HG03045 (cell line): ENCODE measurements at regions not wholly inside any gene's neighbourhood (a gene's known extent, or its start where the extent isn't known, plus 50 kb on each side); places are given as distances from the start of the nearest gene placed in this dataset.

Experiments used
- ATAC-seq: cut with Tn5 transposase; IDR thresholded peaks from one replicate; pipeline ENCODE4 v1.9.1; 2021; ENCODE audit warnings: mild to moderate bottlenecking, moderate library complexity; ENCODE audit not compliant: unreplicated experiment

DNA sequence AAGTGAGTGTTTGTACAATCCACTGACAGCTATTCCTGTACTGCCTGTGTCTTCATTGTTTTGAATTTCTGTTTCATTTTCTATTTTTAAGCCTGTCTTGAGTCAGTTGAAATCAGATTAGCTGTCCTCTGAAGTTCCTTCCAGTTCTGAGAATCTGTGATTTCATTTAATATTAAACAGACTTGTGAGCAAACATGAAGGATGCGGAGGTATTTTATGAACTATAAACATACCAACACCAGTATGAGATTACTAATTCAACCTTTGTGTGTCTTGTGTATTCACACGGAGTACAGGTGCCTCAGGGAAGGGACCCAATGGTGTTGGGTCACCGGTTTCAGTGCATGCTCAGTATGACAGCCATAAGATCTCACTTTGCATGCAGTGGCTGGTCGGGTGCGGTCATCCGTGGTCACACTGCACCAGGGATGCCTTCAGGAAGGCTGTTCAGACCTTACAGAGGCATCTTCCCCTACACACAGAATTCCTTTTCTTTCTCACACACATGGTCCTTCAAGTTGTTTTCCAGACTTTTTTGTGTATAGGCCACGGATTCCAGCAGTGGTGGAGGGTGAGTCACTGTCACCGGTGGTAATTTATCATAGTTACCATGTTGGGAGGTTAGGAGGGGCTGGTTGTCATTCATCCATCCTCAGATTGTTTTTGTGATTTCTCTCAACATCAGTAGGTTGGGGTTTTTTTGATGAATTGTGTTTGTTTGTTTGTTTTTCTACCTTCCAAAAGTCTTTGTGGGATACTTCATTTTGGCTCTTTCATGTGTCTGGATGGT, 103.0 kb upstream of the SFSWAP start:
- ATAC-seq, result peak; percentile 91

DNA sequence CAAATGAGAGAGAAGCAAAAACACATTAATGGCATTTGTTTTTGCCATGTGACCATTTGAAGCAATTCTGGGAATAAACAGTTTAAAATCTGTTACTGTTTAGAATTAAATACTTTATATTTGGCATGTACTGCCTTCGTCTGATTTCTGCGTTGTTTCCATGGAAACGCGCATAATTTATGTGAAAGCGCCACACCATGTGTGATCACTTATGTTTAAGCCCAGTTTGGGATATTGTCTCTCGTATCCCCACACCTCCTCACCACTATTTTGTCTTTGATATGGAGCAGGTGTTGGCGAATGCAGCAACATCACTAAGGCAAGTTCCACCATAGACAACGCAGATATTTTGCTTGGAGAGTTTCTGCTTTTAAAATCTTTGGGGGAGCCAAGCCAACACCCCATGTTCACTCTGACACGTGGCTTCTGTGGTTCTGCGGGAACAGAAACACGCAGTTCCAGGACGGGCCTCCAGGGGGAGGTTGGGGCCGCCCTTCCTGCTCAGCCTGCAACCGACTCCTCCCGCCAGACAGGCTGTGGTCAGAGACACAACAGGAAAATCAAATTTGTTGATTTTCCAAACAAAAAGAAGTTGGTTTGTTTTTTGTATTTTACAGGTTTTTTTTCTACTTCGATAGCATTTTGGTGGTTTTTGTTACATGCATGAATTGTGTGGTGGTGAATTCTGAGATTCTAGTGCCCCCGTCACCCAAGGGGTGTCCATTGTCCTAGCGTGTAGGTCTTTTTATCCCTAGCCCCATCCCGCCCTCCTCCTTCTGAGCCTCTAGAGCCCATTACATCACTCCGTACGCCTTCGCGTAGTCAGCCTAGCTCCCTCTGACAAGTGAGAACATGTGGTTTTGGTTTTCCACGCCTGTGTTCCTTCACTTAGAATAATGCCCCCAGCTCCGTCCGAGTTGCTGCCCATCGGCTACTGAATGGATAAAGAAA, 101.9 kb upstream of the SFSWAP start:
- no peak for ATAC-seq

DNA sequence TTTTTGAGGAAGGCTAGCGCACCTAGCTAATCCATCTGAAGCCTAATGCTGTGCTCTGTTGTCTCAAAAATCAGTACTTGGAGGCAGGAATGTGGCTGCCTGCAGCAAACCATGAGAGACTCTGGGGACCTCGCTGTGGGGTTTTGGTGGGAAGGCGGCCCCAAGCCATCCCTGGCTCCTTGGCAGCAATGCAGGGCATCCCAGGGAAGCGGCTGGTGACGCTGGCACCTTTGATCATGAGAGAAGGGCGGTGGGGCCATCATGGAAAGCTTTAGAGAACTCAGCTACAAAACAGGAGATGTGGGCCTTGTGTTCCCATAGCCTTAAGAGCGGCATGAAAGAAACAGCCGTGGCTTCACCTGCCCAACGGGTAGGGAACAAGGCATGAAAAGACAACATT, 101.1 kb upstream of the SFSWAP start:
- no peak for ATAC-seq

DNA sequence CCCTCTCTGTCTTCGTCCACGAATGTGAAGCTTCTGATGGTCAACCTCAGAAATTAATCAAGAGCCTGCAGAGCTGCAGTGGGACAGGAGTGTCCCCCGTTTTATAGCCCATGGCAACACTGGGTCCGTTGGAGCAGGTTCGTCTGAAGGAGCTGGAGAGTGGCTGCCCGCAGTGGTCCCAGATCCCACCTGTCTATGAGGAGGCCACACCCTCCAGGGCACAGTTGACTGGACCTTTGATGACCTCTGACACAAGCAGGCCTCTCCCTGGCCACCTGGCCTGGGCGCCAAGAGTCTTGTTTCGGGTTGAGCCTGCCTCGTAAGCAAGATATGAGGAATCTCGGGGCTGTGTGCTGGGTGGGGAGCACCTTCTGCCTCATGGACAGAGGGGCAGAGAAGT, 100.7 kb upstream of the SFSWAP start:
- ATAC-seq, result no peak

DNA sequence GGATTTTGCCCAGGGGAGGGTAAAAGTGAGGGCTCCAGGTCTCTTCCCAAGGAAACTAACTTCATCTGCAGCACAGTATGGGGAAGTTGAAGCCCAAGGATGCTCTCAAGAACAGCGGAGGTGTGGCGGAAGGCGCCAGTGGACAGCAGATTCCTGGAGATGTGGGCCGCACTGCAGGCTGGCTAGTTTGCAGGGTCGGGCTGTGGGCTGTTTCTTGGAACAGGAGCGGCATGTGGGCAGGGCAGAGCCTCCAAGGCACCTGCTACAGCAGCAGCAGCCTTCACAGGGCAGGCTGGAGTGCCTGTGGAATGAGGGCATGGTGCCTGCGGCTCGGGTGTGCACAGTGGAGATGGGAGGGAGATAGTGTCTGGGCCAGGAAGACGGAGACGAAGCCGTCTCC, 100.0 kb upstream of the SFSWAP start:
- ATAC-seq, result no peak

DNA sequence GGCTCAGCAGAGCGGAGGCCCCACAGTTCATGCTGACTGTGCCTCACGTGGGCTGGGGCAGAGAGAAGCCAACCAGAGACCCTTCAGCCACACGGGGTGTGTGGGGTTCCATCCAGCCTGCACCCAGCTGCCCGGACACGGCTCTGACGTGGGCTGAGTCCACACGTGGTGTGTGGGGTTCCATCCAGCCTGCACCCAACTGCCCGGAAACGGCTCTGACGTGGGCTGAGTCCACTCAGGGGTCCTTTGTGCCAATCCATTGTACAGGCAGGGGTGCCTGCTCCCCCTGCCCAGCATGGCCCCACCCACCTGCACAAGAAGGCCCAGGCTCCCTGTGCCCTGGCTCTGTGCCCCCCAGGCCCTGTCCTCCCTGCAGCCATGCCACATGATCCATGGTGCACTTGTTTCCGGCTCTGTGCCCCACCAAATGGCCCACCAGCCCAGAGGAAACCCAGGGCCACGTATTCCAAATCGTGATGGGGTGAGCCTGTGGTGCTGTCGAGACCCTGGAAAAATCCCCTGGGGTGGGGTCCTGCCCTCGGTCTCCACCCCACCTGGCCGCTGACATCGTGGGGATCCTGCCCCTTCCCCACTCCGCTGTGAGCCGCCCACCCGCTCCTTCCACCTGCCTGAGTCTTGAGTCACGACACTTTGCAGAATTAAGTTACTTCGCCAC, 99.3 kb upstream of the SFSWAP start:
- ATAC-seq, result no peak

DNA sequence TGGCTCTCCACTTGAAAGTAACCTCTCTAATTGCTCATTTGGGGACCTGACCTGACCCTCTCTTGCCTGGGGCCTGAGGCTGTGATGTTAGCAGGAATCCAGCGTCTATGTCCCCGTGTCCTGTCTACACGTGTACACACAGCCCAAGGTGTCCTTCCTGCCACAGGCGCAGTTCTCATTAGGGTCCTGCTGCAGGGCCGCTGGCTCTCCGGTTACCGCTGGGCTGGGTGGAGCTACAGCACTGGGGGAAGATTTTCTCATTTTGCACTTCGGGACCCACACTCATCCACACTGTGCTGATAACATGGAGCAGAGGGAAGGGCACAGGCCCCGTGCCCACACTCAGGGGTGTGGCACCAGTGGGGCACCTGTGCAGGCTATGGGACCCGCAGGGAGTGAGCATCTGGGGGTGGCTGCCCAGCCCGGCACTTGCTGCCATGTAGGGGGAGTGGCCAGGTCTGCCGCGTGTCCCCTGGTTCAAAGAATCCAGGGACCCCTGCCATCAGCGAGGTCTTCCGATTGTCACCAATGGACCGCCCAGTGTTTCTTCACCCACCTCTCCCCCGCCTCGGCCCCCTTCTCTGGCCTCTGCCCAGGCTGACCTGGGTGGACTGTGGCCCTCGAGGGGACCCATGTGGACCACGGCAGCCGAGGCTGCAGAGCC, 98.7 kb upstream of the SFSWAP start:
- no peak for ATAC-seq

DNA sequence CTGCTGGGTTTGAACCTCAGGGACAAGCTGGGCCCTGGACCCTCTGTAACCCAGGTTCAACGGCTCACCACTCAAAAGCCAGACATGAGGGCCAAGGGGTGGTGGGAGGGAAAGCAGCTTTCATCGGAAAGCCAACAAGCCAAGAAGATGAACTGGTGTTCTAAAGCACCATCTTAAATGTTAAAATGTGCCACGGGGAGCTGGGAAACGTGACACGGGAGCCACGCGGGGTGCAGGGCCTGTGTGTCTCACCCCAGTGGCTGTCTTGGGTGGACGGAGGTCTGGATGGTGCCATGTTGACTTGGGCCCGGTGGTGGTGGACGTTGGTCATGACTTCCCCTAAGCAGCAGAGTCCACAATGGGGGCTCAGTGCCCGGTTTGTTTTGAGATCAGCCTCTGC, 97.7 kb upstream of the SFSWAP start:
- ATAC-seq, result no peak

DNA sequence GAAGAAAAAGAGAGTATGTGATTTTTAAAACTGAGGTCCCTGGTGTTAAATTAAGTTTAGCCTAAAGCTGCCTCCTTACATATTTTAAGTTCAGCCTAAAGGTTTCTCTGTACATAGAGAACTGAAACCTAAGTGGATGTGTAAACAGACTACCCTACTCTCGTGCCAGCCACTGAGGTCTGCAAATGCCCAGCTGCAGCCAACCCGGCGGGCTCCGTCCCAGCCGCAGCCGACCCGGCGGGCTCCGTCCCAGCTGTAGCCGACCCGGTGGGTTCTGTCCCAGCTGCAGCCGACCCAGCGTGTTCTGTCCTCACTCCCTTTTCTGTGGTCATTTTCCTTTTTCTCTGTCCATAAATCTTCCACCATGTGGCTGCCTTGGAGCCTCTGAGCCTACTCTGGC, 97.2 kb upstream of the SFSWAP start:
- ATAC-seq, result no peak

DNA sequence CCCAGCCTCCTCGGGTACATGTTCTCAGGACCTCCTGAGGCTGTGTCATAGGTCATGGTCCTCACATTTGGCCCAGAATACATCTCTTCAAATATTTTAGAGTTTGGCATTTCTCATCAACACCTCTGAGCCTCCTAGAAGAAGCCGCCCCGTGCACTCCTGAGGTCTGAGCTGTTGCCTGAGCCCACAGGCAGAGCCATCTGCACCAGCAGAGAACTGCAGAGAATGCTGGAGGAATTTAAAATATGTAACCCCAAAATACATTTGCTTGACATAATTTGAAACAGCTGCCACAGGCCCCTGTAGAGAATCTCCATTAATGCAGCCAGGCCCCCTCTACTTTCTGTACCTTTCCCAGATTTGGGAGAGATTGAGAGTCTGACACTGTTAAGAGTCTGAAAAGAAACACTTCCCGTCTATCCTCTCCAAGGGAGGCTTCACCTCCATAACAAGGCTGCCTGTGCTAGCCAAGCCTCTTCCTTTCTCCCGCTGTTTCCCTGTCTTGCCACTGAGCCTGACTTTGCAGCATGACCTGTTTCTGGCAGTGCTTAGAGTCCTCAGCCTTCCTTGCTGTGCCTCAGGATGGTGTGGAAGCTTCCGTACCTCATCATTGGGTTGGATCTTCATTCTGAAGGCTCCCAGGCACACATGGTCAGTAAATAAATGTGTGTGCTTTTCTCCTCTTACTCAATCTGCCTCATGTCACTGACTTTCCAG, 95.4 kb upstream of the SFSWAP start:
- ATAC-seq, result no peak

DNA sequence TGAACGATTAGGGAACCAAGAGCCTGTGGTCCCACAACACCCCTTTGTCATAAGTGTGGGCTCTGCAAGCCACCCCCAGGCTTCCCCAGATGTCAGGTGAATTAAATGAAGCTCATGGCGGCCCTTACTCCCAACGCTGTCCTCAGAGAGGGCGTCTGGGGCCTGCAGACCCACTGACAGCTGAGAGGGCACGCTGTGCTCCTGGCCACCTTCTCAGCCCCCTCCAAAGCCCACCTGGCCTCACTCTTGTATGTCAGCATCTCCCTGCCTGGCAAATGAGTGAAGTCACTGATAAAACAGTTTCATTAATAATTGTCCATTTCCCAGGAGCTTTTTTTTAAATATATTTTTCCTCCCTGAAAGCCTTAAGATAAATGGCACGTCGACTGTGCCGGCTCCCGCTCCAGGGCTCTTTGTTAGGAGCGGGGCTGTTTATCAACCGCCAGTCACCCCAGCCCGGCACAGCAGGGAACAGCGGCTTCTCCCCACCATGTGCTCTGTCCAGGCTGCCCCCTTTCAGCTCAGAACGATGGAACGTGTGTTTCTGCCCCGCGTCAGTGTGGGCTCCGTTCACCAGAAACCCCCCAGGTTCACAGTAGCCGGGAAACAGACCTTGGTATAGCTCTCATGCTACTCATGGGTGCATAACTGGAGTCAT, 94.7 kb upstream of the SFSWAP start:
- no peak for ATAC-seq

DNA sequence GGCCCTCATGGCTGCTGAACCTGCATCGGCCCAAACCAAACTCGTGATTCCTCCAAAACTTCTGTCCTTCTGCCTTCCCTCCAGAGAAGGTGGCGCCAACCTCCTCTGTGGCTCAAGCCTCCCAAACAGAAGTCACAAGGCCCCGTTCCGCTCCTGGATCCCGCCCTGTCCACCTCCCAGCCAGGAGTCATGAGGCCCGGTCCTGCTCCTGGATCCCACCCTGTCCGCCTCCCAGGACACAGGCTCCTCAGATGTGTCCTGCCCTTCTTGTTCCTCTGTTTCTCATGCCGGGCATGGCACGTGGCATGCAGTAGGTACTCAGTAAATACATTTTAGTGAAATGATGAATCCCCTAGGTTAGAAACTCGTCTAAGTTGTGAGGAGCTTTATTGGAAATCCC, 94.2 kb upstream of the SFSWAP start:
- ATAC-seq, result no peak

DNA sequence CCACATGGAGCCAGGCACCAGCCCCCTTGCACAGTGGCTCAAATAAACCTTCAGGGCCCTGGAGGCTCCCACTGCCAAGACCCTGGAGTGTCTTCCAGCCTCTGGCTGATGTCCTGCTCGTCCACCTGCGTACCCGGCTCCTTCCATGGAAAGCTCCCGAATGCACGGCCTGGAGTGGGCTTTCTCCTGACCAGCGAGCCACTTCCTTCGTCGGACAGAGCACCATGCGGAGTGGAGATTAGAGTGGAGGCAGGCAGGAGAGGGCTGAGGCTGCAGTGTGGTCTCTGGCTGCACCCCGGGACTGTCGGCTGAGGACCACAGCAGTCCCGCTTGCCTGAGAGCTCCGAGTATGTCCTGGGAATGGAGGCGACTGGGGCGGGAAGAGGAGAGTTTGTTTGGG, 93.7 kb upstream of the SFSWAP start:
- no peak for ATAC-seq

DNA sequence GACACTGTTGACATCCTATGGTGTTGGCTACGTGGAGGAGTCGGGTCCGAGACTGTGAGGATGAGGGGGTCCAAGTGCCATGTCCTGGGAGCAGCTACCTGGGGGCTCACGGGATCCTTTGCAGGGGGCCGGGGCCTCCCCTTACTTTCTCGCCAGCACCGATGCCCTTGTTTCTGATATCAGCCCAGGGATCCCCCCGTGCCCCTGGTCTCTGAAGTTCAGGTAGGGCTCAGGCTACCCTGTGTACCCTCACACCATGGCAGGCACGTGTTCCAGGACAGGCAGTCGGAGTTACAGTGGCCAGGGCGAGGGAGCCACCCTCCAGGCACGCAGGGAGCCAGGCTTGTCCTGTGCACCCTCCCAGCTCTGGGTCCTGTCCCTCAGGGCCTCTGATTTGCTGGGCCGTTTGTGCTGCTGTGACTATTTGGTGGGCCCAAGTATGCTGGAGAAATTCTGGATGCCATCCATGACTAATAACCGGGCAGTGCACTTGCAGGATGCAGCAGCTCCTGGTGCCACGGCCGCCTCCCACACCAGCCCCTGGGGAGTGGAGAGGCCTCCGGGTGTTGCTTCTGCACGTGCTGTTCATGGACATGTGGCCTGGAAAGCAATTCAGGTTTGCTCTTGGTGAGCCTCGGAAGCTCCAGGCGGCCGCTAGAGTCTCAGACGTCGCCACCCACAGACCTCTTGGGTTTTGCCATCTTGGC, 93.1 kb upstream of the SFSWAP start:
- ATAC-seq, result no peak

DNA sequence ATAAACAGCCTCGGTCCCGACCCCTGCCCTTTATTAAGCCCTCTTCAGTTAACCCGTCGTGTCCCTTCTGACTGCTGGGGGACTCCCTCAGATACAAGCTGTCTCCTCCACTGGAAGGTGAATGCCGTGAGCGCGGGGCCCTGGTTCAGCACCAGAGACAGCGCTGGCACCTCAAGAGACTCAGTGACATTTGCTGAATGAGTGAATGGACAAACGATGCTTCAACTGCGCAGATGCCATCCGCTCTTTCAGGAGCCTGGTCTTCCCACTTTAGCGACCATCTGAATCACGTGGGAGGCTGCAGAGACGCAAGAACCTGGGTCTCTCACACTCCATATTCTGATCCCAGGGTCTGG, 92.6 kb upstream of the SFSWAP start:
- ATAC-seq, result no peak

DNA sequence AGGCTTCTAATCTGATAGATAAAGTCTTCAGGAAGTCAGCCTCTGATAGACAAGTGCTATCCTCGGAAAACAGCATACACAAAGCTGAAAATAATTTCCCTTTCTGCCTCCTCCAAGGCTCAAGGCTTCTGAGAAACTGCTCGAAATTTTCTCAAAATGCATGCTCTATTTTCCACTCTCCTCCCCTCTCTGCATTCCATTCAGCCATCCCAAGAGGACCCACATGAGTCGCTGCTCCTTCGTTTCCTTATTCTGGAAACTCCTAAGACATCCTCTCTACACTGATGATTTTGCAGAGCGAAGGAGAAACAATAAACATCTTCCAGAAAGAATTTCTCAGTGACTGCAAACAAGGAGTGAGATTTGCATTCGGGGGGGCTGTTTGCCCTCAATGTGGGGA, 92.2 kb upstream of the SFSWAP start:
- ATAC-seq, result no peak

DNA sequence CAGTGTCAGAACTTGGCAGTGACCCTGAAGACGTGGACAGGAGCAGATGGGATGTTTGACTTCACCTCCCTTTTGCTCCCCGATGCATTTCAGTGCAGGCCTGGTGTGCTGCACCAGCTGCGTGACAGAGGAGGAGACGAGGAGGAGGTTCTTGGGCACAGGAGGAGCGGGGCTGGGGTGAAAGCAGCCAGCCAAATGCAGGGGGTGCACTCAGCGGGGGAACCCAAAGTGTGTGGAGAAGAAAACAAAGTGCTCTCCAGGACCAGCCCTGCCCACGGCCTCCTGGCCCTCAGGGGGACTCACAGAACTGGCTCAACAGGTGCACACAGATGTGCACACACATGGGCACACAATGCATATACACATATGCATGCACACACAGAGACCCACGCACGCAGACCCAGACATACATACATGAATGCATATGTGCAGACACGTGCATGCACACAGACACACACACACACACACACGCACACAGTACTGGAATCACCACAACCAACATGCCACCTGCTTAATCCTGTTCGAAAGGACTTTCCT, 91.7 kb upstream of the SFSWAP start:
- ATAC-seq, result no peak

DNA sequence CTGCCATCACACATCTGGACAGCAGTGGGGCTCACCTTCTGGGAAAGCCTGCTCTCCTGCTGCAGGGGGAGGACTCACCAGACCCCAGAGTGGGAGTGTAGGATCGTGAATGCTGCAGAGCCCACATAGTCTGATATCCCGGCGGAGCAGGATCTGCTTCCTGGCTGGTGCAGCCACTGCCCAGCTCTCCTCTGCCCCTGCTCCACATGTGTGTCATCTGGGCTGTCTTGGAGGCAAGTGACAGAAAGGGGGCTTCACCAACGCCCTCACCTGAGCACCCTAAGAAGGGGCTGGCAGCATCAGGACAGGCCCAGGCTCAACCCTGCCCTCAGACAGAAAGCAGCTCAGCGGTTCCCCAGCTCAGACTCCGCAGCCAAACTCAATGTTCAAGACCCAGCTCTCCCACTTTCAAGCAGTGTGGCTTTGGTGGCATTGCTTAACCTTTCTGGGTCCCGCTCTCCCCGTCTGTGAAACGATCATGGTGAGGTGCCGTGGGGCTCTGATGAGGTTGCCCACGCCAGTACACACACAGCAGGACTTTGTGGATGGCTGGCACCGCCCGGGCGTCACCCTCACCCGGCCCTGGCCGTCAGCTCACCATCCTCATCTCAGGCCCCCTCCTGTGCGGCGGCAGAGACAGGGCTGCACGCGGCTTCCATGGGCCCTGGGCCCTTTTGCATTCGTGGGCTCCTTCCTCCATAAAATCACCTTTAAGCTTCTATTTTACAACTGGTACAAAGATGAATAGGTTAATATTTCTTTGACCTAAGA, 91.0 kb upstream of the SFSWAP start:
- ATAC-seq, result no peak
